A673 (cell line): ENCODE measurements at regions not wholly inside any gene's neighbourhood (a gene's known extent, or its start where the extent isn't known, plus 50 kb on each side); places are given as distances from the start of the nearest gene placed in this dataset.

Source experiments
- EZH2 ChIP-seq: fragments of 200-600 bp; sonication (generic); IDR thresholded peaks from 2 replicates; pipeline ENCODE4 v1.6.1; 2017; ENCODE audit warnings: borderline replicate concordance, low read depth, mild to moderate bottlenecking, mixed read lengths, antibody characterized with exemption, low read length; ENCODE audit not compliant: poor library complexity, severe bottlenecking
- TF ChIP-seq, protein P1 (sequence below): fragments of 300-800, 200-600 bp; sonication (generic); conservative IDR thresholded peaks from 2 replicates; pipeline ENCODE4 v1.5.1; 2017; ENCODE audit warnings: low read depth, mild to moderate bottlenecking, antibody characterized with exemption, low read length, moderate library complexity, mixed read lengths

DNA sequence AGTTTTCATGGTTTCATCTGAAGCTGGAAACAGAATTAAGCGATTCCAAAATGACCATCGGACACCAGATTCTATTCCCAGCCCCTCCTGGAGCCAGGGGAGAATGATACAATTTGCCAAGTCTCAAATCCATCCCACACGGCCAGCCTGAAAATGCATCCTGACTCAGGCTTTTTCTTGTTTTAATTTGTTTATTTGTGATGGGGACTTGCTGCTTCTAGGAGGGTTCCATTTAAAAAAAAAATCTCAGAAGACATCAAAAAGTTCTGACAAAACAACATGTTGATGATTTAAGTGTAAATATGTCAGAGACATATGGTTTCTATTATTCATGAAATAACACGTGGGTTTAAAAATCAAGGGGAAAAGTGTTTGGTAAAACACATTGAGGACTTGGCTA is 173.2 kb downstream of the GAS1 start:
- TF ChIP-seq, protein P1, sequence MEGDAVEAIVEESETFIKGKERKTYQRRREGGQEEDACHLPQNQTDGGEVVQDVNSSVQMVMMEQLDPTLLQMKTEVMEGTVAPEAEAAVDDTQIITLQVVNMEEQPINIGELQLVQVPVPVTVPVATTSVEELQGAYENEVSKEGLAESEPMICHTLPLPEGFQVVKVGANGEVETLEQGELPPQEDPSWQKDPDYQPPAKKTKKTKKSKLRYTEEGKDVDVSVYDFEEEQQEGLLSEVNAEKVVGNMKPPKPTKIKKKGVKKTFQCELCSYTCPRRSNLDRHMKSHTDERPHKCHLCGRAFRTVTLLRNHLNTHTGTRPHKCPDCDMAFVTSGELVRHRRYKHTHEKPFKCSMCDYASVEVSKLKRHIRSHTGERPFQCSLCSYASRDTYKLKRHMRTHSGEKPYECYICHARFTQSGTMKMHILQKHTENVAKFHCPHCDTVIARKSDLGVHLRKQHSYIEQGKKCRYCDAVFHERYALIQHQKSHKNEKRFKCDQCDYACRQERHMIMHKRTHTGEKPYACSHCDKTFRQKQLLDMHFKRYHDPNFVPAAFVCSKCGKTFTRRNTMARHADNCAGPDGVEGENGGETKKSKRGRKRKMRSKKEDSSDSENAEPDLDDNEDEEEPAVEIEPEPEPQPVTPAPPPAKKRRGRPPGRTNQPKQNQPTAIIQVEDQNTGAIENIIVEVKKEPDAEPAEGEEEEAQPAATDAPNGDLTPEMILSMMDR = no peak
- TF ChIP-seq EZH2 = no peak
